IMR-90 (cell line): ENCODE measurements at regions not wholly inside any gene's neighbourhood (a gene's known extent, or its start where the extent isn't known, plus 50 kb on each side); places are given as distances from the start of the nearest gene placed in this dataset.
"Not testable (repeated sequence)": the region's sequence is repeated elsewhere in the genome, so short reads cannot be mapped to it uniquely, and the experiment has no call there.

ENCODE experiments used
- BHLHE40 ChIP-seq: fragments of 150-350 bp; IDR thresholded peaks from 2 replicates; pipeline ENCODE4 v1.6.1; 2016; ENCODE audit warnings: mild to moderate bottlenecking, low read depth, low read length
- CTCF ChIP-seq: conservative IDR thresholded peaks from 2 replicates; pipeline ENCODE4 v1.5.1; 2012; ENCODE audit warnings: mild to moderate bottlenecking, low read depth, low read length, improper control_type of control experiment
- ELK1 ChIP-seq: fragments of 150-350 bp; IDR thresholded peaks from 2 replicates; pipeline ENCODE4 v1.6.1; 2016; ENCODE audit warnings: low read depth, mild to moderate bottlenecking, low read length, moderate library complexity, borderline replicate concordance
- FOS ChIP-seq: fragments of 150-350 bp; IDR thresholded peaks from 2 replicates; pipeline ENCODE4 v1.6.1; 2016; ENCODE audit warnings: low read depth, low read length
- MAFK ChIP-seq: IDR thresholded peaks from 2 replicates; pipeline ENCODE4 v1.6.1; 2012; ENCODE audit warnings: low read depth, low read length, improper control_type of control experiment
- MAZ ChIP-seq: IDR thresholded peaks from 2 replicates; pipeline ENCODE4 v1.6.1; 2012; ENCODE audit warnings: low read depth, mild to moderate bottlenecking, low read length, improper control_type of control experiment, moderate library complexity, borderline replicate concordance
- MXI1 ChIP-seq: IDR thresholded peaks from 2 replicates; pipeline ENCODE4 v1.6.1; 2012; ENCODE audit warnings: low read depth, mild to moderate bottlenecking, low read length, moderate library complexity, borderline replicate concordance
- NFE2L2 ChIP-seq: fragments of 150-350 bp; IDR thresholded peaks from 2 replicates; pipeline ENCODE4 v1.6.1; 2016; ENCODE audit warnings: low read depth, mild to moderate bottlenecking, low read length
- POLR2A ChIP-seq: IDR thresholded peaks from 2 replicates; pipeline ENCODE4 v1.6.1; 2012; ENCODE audit warnings: mild to moderate bottlenecking, low read depth, low read length
- RAD21 ChIP-seq: IDR thresholded peaks from 2 replicates; pipeline ENCODE4 v1.6.1; 2012; ENCODE audit warnings: low read length, improper control_type of control experiment
- SMC3 ChIP-seq: fragments of 150-350 bp; IDR thresholded peaks from 2 replicates; pipeline ENCODE4 v1.6.1; 2016; ENCODE audit warnings: low read depth, mild to moderate bottlenecking, antibody characterized with exemption, low read length, moderate library complexity
- USF2 ChIP-seq: fragments of 150-350 bp; IDR thresholded peaks from 2 replicates; pipeline ENCODE4 v1.6.1; 2017; ENCODE audit warnings: mild to moderate bottlenecking, antibody characterized with exemption, low read length, low read depth

- TF ChIP-seq SMC3, CTCF, BHLHE40, POLR2A, RAD21, ELK1, MXI1, FOS, USF2, MAZ, NFE2L2: not testable (repeated sequence)
- TF ChIP-seq MAFK: peak; percentile 63
Observed at GRCh38 chr10:47676102-47676501, 87.3 kb downstream of the SYT15B start.
